ENCODE measurements at regions not wholly inside any gene's neighbourhood (a gene's known extent, or its start where the extent isn't known, plus 50 kb on each side); places are given as distances from the start of the nearest gene placed in this dataset.

GRCh38 chr1:5525597-5526384, 466.4 kb downstream of the NPHP4 start:
- peak; percentile 5 for DNase-seq (ENCODE audit: low read depth, low spot score)

- no peak for DNase-seq (ENCODE audit: low read depth, low spot score)
Observed at GRCh38 chr1:5522531-5523145, 469.6 kb downstream of the NPHP4 start.

- DNase-seq (ENCODE audit: low read depth, low spot score) = no peak
Observed at GRCh38 chr1:5519366-5520135, 472.7 kb downstream of the NPHP4 start.

- no peak for DNase-seq (ENCODE audit: low read depth, low spot score)
Observed at GRCh38 chr1:5516756-5517155, 475.5 kb downstream of the NPHP4 start.

- DNase-seq (ENCODE audit: low read depth, low spot score) = no peak
Observed at GRCh38 chr1:5515501-5515900, 476.7 kb downstream of the NPHP4 start.

GRCh38 chr1:5514527-5515183, 477.6 kb downstream of the NPHP4 start:
- DNase-seq (ENCODE audit: low read depth, low spot score) = peak; percentile 69

GRCh38 chr1:5513846-5514526, 478.2 kb downstream of the NPHP4 start:
- DNase-seq (ENCODE audit: low read depth, low spot score) = peak; percentile 7

- no peak for DNase-seq (ENCODE audit: low read depth, low spot score)
Observed at GRCh38 chr1:5513179-5513578, 479.0 kb downstream of the NPHP4 start.

GRCh38 chr1:5511381-5512097, 480.7 kb downstream of the NPHP4 start:
- DNase-seq (ENCODE audit: low read depth, low spot score) = no peak

GRCh38 chr1:5509664-5510452, 482.4 kb downstream of the NPHP4 start:
- DNase-seq (ENCODE audit: low read depth, low spot score) = peak; percentile 63

GRCh38 chr1:5508669-5509330, 483.4 kb downstream of the NPHP4 start:
- no peak for DNase-seq (ENCODE audit: low read depth, low spot score)

- no peak for DNase-seq (ENCODE audit: low read depth, low spot score)
Observed at GRCh38 chr1:5507340-5507739, 484.9 kb downstream of the NPHP4 start.

- no peak for DNase-seq (ENCODE audit: low read depth, low spot score)
Observed at GRCh38 chr1:5506634-5507033, 485.6 kb downstream of the NPHP4 start.

- no peak for DNase-seq (ENCODE audit: low read depth, low spot score)
Observed at GRCh38 chr1:5505944-5506343, 486.3 kb downstream of the NPHP4 start.

- DNase-seq (ENCODE audit: low read depth, low spot score) = peak; percentile 44
Observed at GRCh38 chr1:5504364-5504740, 487.9 kb downstream of the NPHP4 start.

GRCh38 chr1:5503556-5504363, 488.5 kb downstream of the NPHP4 start:
- no peak for DNase-seq (ENCODE audit: low read depth, low spot score)

GRCh38 chr1:5502311-5503194, 489.7 kb downstream of the NPHP4 start:
- DNase-seq (ENCODE audit: low read depth, low spot score) = peak; percentile 69
